Neuron (in vitro differentiated cells): ENCODE measurements at regions not wholly inside any gene's neighbourhood (a gene's known extent, or its start where the extent isn't known, plus 50 kb on each side); places are given as distances from the start of the nearest gene placed in this dataset.
A peak's percentile ranks its signal among the peaks of the same experiment; 100 is the strongest.
"Not testable (repeated sequence)": the region's sequence is repeated elsewhere in the genome, so short reads cannot be mapped to it uniquely, and the experiment has no call there.

Experiments
- H2AFZ ChIP-seq: one replicate; pipeline ENCODE4 v1.6.1; 2013; ENCODE audit warnings: low read depth, mild to moderate bottlenecking, inconsistent platforms, low read length, moderate library complexity
- H3K27me3 ChIP-seq: one replicate; pipeline ENCODE4 v1.6.1; 2013; ENCODE audit warnings: low read length; ENCODE audit not compliant: insufficient read depth
- H3K36me3 ChIP-seq: one replicate; pipeline ENCODE4 v1.6.1; 2013; ENCODE audit warnings: low read length; ENCODE audit not compliant: insufficient read depth
- H3K4me1 ChIP-seq: one replicate; pipeline ENCODE4 v1.6.1; 2013; ENCODE audit warnings: low read length; ENCODE audit not compliant: insufficient read depth
- H3K4me3 ChIP-seq: 2 replicates; pipeline ENCODE4 v1.5.1; 2013; ENCODE audit warnings: mild to moderate bottlenecking, low read length, moderate library complexity
- H3K9me3 ChIP-seq: one replicate; pipeline ENCODE4 v1.6.1; 2013; ENCODE audit warnings: low read length

DNA sequence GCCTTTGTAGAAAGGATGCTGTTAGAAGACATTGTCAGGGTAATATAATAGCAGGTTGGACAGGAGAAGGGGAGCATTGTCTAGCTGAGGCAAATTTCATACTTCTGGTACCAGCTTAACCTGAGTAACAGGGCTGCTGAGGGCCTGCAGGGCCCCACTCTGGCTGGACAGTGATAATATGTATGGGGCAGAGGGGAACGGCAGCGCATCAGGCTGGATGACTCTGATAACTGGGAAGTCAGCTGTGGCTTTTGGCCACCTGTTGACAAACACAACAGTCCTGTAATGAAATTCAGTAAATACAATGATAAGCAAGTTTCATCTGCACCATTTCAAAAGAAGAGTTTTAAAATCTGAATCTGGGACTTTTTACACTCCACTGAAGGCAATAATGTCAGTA lies 259.9 kb upstream of the CNR1 start:
- Histone ChIP-seq H3K4me1 (peaks cover 5% of the 10 kb centered on the region), H2AFZ (no peak overlapping the region), H3K36me3 (no peaks in the 10 kb centered on the region), H3K9me3 (no peaks in the 10 kb centered on the region), H3K27me3 (no peaks in the 10 kb centered on the region), H3K4me3 (no peak overlapping the region)

DNA sequence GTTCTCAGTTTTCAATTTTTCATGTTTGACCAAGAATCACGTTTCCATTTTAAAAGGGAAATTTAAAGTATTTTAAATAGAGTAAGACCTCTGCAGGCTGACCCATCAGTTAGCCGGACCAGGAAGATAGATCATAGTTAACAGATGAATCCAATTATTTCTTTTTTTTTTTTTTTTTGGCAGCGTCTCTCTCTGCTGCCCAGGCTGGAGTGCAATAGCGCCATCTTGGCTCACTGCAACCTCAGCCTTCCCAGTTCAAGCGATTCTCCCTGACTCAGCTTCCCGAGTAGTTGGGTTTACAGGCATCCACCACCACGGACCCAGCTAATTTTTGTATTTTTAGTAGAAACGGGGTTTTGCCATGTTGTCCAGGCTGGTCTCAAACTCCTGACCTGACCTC lies 256.7 kb upstream of the CNR1 start:
- Histone ChIP-seq H2AFZ (no peak overlapping the region), H3K27me3 (peaks cover 2% of the 10 kb centered on the region), H3K4me1 (peaks cover 5% of the 10 kb centered on the region), H3K9me3 (no peaks in the 10 kb centered on the region), H3K4me3 (no peak overlapping the region), H3K36me3 (no peaks in the 10 kb centered on the region)

DNA sequence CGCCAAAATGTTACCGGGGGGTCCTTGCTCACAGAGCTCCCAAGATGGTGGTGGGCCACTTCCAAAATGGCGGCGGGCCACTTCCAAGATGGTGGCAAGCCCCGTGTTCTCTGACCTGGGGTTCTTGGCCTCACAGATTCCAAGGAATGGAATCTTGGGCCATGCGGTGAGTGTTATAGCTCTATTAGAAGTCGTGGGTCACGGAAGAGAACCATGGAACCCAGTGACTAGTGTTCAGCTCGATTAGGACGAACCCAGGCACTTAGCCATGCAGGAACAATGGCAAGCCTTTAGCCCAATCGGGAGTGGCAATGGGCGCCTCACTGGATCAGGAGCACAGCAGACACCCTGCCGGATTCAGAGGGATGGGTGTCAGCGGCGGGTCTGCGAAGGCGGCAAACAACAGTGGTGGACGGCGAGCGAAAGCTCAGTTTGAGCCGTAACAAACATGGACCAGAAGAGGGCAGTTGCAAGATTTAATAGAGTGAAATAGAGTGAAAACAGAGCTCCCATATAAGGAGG lies 254.9 kb upstream of the CNR1 start:
- not testable (repeated sequence) for H3K36me3 ChIP-seq, H3K4me3 ChIP-seq, H3K9me3 ChIP-seq, H2AFZ ChIP-seq, H3K27me3 ChIP-seq, H3K4me1 ChIP-seq

- not testable (repeated sequence) for H3K9me3 ChIP-seq, H3K4me3 ChIP-seq, H3K36me3 ChIP-seq, H2AFZ ChIP-seq, H3K4me1 ChIP-seq, H3K27me3 ChIP-seq
Measured at GRCh38 chr6:88418921-88419810, 253.0 kb upstream of the CNR1 start.

DNA sequence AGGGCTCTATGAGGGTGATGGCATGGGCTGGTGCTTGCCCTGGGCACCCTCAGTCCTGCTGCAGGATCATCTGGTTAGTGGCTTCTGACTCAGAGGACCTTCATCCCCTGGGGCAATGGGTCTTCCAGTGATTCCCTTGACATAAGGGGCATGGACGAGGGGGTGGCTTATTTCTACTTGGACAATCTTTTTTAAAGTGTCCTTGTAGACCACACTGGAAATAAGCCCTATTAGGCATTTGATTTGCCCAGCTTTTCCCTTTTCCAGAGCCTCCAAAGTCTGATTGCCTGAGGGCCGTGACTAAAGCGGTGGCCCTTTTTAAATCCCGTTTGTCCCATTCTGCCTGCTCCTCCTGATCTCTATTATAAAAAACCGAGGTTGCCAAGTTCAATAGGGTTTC lies 251.2 kb upstream of the CNR1 start:
- H3K4me1 ChIP-seq, H3K9me3 ChIP-seq, H3K27me3 ChIP-seq, H3K4me3 ChIP-seq, H2AFZ ChIP-seq, H3K36me3 ChIP-seq: not testable (repeated sequence)

DNA sequence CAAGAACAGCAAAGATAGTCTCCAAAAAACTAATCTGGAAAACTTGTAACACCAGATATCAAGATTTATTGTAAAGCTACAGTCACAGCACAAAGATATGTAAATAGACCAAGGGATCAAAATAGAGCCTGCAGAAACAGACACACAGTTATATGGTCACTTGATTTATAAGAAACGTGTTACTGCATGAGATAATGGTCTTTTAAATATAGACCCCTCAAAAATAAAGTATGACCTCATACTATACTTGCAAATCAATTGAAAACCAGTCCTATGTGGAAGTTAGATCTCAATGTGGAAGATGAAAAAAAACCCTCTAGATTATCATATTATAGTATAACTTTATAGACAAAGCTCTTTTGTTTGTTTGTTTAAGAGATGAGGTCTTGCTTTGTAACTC lies 247.3 kb upstream of the CNR1 start:
- no peaks in the 10 kb centered on the region for H3K36me3 ChIP-seq
- no peaks in the 10 kb centered on the region for H3K4me1 ChIP-seq
- no peak overlapping the region for H2AFZ ChIP-seq
- H3K9me3 ChIP-seq, result no peaks in the 10 kb centered on the region
- H3K27me3 ChIP-seq, result peaks cover 2% of the 10 kb centered on the region
- H3K4me3 ChIP-seq, result no peak overlapping the region

GRCh38 chr6:88408355-88408754 lies 242.2 kb upstream of the CNR1 start:
- not testable (repeated sequence) for H3K9me3 ChIP-seq, H3K27me3 ChIP-seq, H3K36me3 ChIP-seq, H2AFZ ChIP-seq, H3K4me1 ChIP-seq, H3K4me3 ChIP-seq

DNA sequence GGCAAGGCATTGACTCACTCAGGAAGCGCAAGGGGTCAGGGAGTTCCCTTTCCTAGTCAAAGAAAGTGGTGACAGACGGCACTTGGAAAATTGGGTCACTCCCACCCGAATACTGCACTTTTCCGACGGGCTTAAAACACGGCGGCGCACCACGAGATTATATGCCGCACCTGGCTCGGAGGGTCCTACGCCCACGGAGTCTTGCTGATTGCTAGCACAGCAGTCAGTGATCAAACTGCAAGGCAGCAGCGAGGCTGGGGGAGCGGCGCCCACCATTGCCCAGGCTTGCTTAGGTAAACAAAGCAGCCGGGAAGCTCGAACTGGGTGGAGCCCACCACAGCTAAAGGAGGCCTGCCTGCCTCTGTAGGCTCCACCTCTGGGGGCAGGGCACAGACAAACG lies 240.5 kb upstream of the CNR1 start:
- not testable (repeated sequence) for H2AFZ ChIP-seq, H3K9me3 ChIP-seq, H3K36me3 ChIP-seq, H3K4me3 ChIP-seq, H3K27me3 ChIP-seq, H3K4me1 ChIP-seq

- Histone ChIP-seq H2AFZ (no peak overlapping the region), H3K4me1 (no peaks in the 10 kb centered on the region), H3K9me3 (no peaks in the 10 kb centered on the region), H3K36me3 (no peaks in the 10 kb centered on the region), H3K4me3 (no peak overlapping the region), H3K27me3 (no peaks in the 10 kb centered on the region)
Measured at GRCh38 chr6:88403486-88403885, 237.3 kb upstream of the CNR1 start.

DNA sequence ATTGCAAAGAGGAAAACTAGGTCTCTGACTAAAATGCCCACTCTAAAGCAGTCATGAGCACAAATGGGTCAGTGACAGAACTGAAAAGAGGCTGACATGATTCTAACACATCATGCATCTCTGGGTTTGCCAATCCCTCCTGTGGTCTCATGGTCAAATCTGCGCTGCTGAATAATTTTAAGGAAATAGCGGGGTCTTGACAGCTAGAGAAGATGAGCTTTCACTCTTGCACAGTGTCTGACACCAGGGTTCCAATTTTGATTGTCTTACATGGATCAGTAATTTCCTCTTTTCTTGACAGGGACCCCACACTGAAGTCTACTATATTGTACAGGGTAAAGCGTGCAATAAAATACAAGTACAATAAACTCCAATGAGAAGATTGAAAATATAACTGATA lies 236.8 kb upstream of the CNR1 start:
- Histone ChIP-seq H2AFZ (no peak overlapping the region), H3K4me1 (no peaks in the 10 kb centered on the region), H3K9me3 (no peaks in the 10 kb centered on the region), H3K4me3 (no peak overlapping the region), H3K36me3 (no peaks in the 10 kb centered on the region), H3K27me3 (no peaks in the 10 kb centered on the region)

GRCh38 chr6:88390998-88391397 lies 224.9 kb upstream of the CNR1 start:
- not testable (repeated sequence) for H3K4me1 ChIP-seq, H3K36me3 ChIP-seq, H3K4me3 ChIP-seq, H3K9me3 ChIP-seq, H3K27me3 ChIP-seq, H2AFZ ChIP-seq

GRCh38 chr6:88388589-88388988 lies 222.4 kb upstream of the CNR1 start:
- H3K4me3 ChIP-seq, result no peak overlapping the region
- no peak overlapping the region for H2AFZ ChIP-seq
- peaks cover 14% of the 10 kb centered on the region for H3K4me1 ChIP-seq
- no peaks in the 10 kb centered on the region for H3K9me3 ChIP-seq
- no peaks in the 10 kb centered on the region for H3K27me3 ChIP-seq
- H3K36me3 ChIP-seq, result no peaks in the 10 kb centered on the region

DNA sequence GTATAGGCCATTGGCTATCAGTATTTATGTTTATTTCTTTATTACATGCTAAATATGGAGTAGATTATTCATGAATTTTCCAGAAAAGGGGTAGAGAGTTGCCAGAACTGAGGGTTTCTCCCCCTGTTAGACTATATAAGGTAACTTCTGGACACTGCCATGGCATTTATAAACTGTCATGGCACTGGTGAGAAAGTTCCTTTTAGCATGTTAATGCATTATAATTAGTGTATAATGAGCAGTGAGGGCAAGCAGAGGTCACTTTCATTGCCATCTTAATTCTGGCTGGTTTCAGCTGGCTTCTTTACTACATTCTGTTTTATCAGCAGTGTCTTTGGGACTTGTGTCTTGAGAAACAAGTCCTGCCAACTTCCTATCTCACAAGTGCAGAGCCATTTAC lies 220.0 kb upstream of the CNR1 start:
- Histone ChIP-seq H3K4me1 (peaks cover 16% of the 10 kb centered on the region), H3K27me3 (no peaks in the 10 kb centered on the region), H3K36me3 (no peaks in the 10 kb centered on the region), H3K4me3 (no peak overlapping the region), H2AFZ (peak overlapping the region; percentile 23), H3K9me3 (no peaks in the 10 kb centered on the region)

DNA sequence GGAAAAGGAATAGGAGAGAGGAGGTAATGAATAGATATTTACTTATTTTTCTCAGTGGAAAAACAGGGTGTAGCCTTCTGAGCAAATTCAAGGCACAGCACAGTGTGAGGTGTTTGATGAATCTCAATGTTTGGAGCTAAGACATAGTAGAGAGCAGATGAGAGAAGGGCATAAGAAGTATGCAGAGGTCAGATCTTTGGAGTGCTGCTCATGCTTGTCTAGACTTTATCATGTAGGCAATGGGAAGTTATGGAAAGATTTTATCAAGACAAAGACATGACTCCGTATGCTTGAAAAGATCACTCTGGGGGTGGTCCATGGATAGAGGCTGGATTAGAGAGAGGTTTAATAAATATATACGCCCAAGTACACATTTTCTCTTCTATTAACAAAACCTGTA lies 217.0 kb upstream of the CNR1 start:
- no peak overlapping the region for H2AFZ ChIP-seq
- peaks cover 36% of the 10 kb centered on the region for H3K4me1 ChIP-seq
- H3K27me3 ChIP-seq, result no peaks in the 10 kb centered on the region
- H3K36me3 ChIP-seq, result no peaks in the 10 kb centered on the region
- no peak overlapping the region for H3K4me3 ChIP-seq
- no peaks in the 10 kb centered on the region for H3K9me3 ChIP-seq
